ENCODE measurements at regions not wholly inside any gene's neighbourhood (a gene's known extent, or its start where the extent isn't known, plus 50 kb on each side); places are given as distances from the start of the nearest gene placed in this dataset.

GRCh38 chr11:82365351-82365750 lies 368.3 kb downstream of the FAM181B start:
- DNase-seq: no peak

DNA sequence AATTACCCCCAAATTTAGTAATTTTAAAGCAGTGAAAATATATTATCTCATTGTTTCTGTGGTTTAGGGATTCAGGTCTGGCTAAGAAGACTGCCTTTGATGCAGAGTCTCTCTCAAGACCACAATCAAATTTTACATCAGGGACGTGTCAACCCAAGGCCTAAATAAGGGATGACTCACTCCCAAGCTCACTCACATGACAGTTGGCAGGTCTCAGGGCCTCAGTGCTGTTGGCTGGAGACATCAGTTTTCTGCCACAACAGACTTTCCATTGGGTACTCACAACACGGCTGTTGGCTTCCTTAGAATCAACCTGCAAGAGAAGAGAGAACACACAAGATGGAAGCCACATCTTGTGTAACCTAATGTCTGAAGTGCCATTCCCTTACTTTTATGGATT lies 377.3 kb downstream of the FAM181B start:
- DNase-seq: no peak

DNA sequence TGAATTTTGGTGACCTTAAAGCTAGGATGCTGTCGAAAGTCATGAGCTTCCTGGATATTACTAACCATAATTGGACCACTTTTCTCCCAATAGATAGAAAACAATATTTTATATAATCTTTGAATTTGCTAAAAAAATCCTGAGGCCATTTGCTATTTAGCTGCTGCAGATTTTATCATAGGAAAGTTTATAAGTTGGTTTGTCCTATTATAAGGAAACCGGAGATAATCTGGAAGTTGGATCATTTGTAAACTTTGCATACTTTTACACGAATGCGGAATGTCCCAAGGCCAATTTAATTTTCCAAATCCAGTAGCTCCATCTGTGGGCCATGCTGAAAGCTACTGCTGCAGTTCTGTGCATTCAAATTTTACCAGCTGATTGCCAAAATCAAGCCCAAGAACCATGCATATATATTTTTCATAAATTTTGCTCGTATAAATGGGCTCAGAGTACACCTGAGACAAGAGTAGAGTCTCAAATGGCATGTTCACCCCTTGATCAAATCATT lies 378.3 kb downstream of the FAM181B start:
- DNase-seq: no peak

- DNase-seq: no peak
Measured at GRCh38 chr11:82326853-82327252, 406.8 kb downstream of the FAM181B start.

DNA sequence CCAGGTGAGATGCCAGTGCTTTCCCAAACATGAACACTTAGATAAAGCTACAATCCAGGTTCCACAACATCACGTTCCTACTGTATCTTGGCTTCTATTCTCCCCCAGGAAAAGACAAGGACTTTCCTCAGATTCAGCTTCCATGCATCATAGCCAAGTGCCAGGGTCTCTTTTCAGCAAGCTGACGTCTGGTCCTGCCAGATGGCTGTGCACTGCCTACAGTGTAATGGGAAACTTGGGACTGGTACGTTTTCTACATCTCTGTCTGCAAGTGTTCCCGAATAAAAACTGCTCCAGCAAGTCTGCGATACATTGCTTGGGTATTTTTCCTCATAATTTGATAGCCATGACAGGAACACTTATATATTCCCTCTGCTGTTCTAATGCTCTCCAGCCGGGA lies 412.5 kb downstream of the FAM181B start:
- no peak for DNase-seq

DNA sequence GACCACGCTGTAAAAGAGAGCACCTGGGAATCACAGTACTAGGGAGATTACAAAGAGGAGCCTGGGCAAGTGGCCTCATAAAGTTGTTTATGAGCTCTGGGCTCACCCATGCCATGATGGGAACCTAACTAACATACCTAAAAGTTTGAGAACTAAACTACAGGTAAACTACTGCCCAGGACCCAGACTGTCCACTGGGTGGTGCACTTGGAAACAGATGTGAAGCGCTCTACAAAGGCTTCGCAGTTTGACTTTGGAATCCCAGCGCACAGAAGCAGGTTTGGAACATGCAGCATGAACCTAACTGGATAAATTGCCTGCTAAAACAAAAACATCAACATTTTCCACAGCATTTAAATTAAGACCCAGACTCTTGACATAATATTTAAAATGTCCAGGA lies 418.6 kb downstream of the FAM181B start:
- DNase-seq: peak; percentile 27

DNA sequence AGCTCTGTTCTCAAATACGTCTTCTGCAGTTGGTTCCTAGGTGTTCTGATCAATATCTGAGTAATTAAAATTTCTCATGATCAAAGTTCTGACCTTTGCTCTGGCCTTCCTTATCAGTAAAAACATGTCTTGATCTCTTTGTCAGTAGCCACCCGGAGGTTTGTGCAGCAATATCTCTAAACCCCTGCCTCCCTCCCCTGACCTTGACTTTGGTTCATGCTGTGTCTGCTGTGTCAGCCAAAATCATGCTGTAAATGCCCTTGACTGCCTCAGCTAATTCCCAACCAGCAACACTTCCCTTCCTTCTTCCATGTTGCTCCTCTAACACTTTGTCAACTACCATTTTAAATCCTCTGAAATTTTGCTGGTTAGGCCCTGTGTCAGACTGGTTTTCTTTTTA lies 424.7 kb downstream of the FAM181B start:
- DNase-seq: no peak

DNA sequence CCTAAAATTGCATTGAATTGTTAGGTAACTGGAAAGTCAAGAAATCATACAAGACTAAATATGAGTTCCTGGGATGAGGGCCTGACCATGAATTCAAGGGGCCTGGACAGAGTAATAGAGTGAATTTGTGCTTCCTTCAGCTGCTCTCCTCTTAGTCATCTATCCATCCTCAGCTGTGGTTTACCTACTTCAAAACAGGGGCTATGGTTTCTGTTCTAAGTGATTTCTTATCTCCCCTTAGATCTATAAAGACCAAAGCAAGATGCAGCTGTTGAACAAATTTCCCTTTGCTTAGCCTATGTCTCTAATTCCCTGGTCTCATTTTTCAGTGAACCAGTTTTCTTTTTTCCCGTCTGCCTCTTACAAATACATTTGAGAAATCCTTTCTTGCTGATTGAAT lies 428.5 kb downstream of the FAM181B start:
- no peak for DNase-seq

- DNase-seq: no peak
Measured at GRCh38 chr11:82303671-82304070, 430.0 kb downstream of the FAM181B start.

- DNase-seq: no peak
Measured at GRCh38 chr11:82288471-82288870, 445.2 kb downstream of the FAM181B start.

DNA sequence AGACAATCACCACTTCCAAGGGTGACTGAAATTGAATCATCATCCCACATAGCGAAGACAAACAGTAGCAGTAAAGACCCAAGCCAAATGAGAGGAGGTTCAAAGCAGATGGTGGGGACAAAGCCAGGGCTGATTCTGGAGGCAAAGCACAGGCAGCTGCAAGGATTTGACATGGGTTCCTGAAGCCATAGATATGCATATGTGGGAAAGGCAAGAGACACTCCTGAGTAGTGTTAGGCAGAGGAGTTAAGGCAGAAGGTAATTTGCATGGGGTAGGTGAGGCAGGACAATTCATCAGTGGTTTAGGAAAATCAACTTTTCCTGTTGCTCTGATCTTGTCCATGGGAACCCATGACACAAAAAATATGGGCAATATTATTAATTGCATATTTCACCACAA lies 462.8 kb downstream of the FAM181B start:
- no peak for DNase-seq

DNA sequence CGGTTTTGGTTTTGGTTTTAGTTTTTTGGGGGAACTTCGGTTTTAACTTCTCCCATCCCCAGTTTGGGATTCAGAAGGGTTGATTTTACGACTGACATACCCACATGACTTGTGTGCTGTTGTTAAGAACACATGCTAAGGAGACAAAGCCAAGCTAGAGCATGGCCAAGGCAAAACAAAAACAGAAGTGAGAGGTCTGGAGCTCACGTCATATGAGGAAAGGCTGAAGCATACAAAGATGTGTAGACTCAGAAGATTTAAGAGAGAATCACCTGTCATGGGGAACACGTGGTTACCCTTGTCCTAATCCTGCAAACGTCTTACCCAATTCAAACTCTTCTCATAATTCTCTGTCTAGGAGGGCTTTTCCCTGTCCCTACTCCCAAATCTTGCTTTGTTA lies 465.0 kb downstream of the FAM181B start:
- DNase-seq: no peak

DNA sequence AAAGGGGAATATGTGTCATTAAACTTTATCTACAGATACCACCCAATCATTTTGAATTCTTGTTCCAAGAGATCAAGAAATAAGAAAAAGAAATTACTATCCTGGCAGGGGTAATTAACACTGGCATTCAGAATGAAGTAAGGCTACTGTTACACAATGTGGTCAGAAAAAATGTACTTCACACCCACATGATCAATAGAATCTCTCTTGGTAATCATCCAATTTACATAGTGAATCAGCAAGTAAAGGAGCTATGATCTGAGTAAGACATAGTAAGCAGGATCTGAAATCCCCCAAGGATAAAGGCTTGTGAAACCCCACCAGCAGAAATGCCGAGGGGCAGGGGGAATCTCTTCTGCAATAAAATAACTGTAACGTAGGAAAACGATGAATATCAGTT lies 466.5 kb downstream of the FAM181B start:
- no peak for DNase-seq

GRCh38 chr11:82261367-82261766 lies 472.3 kb downstream of the FAM181B start:
- peak; percentile 64 for DNase-seq

DNA sequence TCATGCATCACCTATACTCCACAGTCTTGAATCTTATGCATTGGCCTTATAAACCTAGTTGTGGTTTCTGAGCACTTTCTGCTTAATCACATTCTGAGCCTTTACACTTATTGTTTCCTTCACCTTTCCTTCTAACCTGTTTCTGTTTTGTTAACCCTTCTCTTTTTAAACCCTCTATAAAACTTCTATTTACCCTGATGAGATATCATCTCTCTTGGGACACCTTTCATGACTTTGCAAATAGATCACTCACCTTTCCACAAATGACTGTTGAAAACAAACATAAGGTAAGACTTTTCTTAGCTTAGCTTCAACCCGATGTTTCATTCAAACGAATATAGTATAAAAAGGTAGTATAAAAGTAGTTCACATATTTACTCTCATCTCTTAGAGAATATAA lies 483.6 kb downstream of the FAM181B start:
- no peak for DNase-seq

DNA sequence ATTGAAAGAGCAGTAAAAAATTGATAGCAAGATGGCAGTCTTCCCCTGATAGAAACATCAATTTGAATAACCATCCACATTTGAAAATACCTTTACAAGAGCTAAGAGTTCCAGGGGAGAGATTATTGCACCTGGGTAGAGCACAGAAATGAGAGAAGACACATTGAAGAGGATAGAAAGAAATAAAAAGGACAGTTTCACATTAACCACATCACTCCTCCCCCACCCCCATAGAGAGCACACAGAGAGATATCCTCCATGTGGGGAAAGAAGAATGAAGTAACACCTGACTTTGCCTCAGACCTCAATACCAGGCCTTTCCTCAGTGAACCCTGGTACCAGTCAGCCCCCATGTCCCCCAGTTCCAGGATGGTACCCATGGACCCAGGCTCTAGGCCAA lies 486.7 kb downstream of the FAM181B start:
- no peak for DNase-seq

- DNase-seq: no peak
Measured at GRCh38 chr11:82239498-82239897, 494.2 kb downstream of the FAM181B start.

- no peak for DNase-seq
Measured at GRCh38 chr11:82234256-82234655, 499.4 kb downstream of the FAM181B start.

GRCh38 chr11:82233201-82233600 lies 500.5 kb downstream of the FAM181B start:
- DNase-seq: no peak

DNA sequence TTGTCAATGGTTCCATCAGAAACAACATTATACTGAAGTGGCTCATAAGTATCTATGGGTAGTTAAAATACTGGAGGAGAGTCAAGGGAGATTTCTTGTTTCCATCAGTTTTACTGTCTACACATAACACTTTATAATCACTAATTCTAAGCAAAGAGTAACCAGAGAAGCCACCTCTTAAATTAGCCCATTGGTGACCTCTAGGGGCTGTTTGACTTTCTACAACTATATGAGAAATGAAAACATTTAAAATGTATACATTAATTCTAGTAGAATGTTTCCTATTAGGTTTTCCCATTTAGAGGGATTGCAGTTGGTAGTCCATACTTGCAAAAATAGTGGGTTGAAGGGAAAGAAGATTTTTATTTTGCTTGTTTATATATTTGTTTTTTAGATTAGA lies 504.3 kb downstream of the FAM181B start:
- peak; percentile 5 for DNase-seq

GRCh38 chr11:82225930-82226329 lies 507.7 kb downstream of the FAM181B start:
- DNase-seq: no peak

- DNase-seq: no peak
Measured at GRCh38 chr11:82225502-82225901, 508.2 kb downstream of the FAM181B start.

DNA sequence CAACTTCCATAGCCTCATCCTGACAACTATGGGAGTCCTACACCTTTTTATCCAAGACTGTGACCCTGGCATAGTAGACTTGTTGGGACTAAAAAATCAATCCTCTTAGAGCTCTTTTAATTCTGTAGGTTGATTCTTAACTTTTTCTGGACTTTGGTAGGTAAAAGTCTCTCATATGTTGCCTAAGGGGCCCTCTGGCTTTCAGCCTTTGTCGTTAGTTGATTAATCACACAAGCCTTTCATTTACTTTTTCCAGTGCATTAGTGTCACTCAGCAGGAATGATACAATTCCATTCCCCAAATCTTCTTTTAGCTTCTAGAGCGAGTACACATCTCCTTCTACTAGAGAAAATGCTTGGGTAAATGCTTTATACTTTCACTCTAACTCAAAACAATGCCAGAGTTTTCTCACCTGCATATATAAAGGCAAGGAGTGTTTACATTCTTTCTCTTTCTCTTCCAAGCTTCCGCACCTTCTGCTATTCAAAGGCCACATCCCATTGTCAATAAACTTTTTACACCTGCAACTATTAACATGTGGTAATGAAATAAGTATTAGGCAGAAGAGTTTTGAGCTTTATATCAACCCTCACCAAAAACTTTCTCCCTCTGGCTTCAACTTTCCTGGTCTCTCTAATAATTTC lies 516.6 kb downstream of the FAM181B start:
- DNase-seq: no peak

DNA sequence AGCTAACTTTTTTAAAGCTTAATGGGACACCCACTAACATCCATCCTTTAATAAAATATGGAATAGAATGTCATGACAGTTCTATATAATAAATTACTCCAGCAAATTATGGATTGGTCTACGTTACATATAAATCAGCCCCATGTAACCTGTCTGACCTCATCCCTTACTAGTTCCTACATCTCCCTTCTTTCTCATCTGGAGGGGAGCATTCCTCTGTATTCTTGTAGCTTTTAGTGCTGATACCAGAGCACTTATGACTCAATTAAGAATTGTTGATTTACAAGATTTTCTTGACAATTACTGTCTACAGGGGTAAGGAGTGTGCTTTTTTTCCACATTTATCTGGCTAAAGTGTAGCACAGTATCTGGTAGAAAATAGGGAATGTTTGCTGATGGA lies 523.7 kb downstream of the FAM181B start:
- DNase-seq: no peak

DNA sequence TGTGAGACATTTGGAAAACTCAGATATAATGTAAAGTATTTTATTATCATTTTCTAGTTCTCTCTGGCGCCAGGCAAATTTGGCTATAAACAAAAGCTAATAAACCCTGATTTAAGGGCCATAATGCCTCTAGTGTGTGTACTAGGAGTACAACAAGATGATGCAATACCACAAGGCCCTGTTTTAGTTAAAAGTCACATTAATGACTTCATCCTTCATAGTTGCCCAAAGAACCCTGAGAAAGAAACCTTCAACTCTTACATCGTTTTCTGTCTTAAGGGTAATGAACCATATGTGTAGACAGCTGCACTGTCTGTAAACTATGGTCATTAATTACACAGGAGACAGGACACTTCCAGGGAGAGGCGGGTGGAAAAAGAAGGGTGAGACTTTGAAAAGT lies 538.4 kb downstream of the FAM181B start:
- DNase-seq: no peak

DNA sequence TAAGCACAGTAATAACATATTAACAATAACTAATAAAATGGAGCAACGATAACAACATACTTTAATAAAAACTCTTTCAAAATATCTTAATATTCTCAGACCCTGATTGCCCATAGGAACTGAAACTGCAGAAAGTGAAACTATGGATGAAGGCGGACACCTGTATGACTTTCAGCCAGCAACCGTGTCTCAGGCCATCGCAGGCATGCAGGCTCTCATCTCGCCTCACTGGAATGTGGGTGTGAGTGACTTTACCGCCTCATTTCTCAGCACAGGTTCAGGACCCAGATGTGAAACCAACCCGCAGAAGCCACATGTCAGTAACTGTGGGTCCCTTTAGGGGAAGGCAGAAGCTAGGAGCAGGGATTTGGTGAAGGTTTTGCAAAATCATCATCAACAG lies 539.1 kb downstream of the FAM181B start:
- DNase-seq: no peak
